ENCODE measurements at regions not wholly inside any gene's neighbourhood (a gene's known extent, or its start where the extent isn't known, plus 50 kb on each side); places are given as distances from the start of the nearest gene placed in this dataset.

GRCh38 chr7:49295146-49295545 is 370.8 kb downstream of the CDC14C start:
- H3K4me3 ChIP-seq, result no peak overlapping the region
- no peak for DNase-seq
- TF ChIP-seq CTCF (IDR thresholded peaks at IDR 0.05), result no peak
- TF ChIP-seq POLR2A (IDR thresholded peaks at IDR 0.05), result no peak
- no peak overlapping the region for H3K27ac ChIP-seq
- H3K27me3 ChIP-seq, result no peaks in the 10 kb centered on the region
- no peaks in the 10 kb centered on the region for H3K9me3 ChIP-seq
- H3K4me1 ChIP-seq, result no peaks in the 10 kb centered on the region
- H3K36me3 ChIP-seq, result no peaks in the 10 kb centered on the region

GRCh38 chr7:49297958-49298357 is 373.6 kb downstream of the CDC14C start:
- Histone ChIP-seq H3K27me3 (no peaks in the 10 kb centered on the region), H3K27ac (no peak overlapping the region), H3K9me3 (peaks cover 0 to 3% (median 0%) of the 10 kb centered on the region in 4 donors), H3K4me1 (no peaks in the 10 kb centered on the region), H3K36me3 (no peaks in the 10 kb centered on the region), H3K4me3 (no peak overlapping the region)
- DNase-seq, result no peak
- TF ChIP-seq POLR2A (IDR thresholded peaks at IDR 0.05) (no peak), CTCF (IDR thresholded peaks at IDR 0.05) (no peak)

GRCh38 chr7:49308787-49309186 is 384.4 kb downstream of the CDC14C start:
- Histone ChIP-seq H3K27ac (no peak overlapping the region), H3K27me3 (no peaks in the 10 kb centered on the region), H3K9me3 (no peaks in the 10 kb centered on the region), H3K4me3 (no peak overlapping the region), H3K36me3 (no peaks in the 10 kb centered on the region), H3K4me1 (no peaks in the 10 kb centered on the region)
- no peak for DNase-seq
- TF ChIP-seq CTCF (IDR thresholded peaks at IDR 0.05) (no peak), POLR2A (IDR thresholded peaks at IDR 0.05) (no peak)

- no peak for TF ChIP-seq CTCF (IDR thresholded peaks at IDR 0.05)
- no peak for TF ChIP-seq POLR2A (IDR thresholded peaks at IDR 0.05)
- no peaks in the 10 kb centered on the region for H3K4me1 ChIP-seq
- no peaks in the 10 kb centered on the region for H3K27me3 ChIP-seq
- no peak overlapping the region for H3K4me3 ChIP-seq
- H3K9me3 ChIP-seq, result no peaks in the 10 kb centered on the region
- no peak for DNase-seq
- H3K27ac ChIP-seq, result no peak overlapping the region
- H3K36me3 ChIP-seq, result no peaks in the 10 kb centered on the region
Observed at GRCh38 chr7:49320083-49320482, 395.7 kb downstream of the CDC14C start.

GRCh38 chr7:49321843-49322242 is 397.5 kb downstream of the CDC14C start:
- no peaks in the 10 kb centered on the region for H3K27me3 ChIP-seq
- no peak for DNase-seq
- no peak overlapping the region for H3K27ac ChIP-seq
- no peaks in the 10 kb centered on the region for H3K36me3 ChIP-seq
- no peak overlapping the region for H3K4me3 ChIP-seq
- H3K9me3 ChIP-seq, result no peaks in the 10 kb centered on the region
- no peaks in the 10 kb centered on the region for H3K4me1 ChIP-seq
- no peak for TF ChIP-seq CTCF (IDR thresholded peaks at IDR 0.05)
- no peak for TF ChIP-seq POLR2A (IDR thresholded peaks at IDR 0.05)

- no peak overlapping the region for H3K4me3 ChIP-seq
- TF ChIP-seq POLR2A (IDR thresholded peaks at IDR 0.05) (no peak), CTCF (IDR thresholded peaks at IDR 0.05) (no peak)
- H3K36me3 ChIP-seq, result no peaks in the 10 kb centered on the region
- no peaks in the 10 kb centered on the region for H3K27me3 ChIP-seq
- DNase-seq, result no peak
- no peaks in the 10 kb centered on the region for H3K9me3 ChIP-seq
- H3K27ac ChIP-seq, result no peak overlapping the region
- H3K4me1 ChIP-seq, result no peaks in the 10 kb centered on the region
Observed at GRCh38 chr7:49322476-49322875, 398.1 kb downstream of the CDC14C start.
